GM12875 (cell line): ENCODE measurements at regions not wholly inside any gene's neighbourhood (a gene's known extent, or its start where the extent isn't known, plus 50 kb on each side); places are given as distances from the start of the nearest gene placed in this dataset.

Experiments used
- H3K4me3 ChIP-seq: one replicate; pipeline ENCODE4 v1.5.1; 2011; ENCODE audit warnings: low read depth, low read length, control low read depth
- CTCF ChIP-seq: IDR thresholded peaks from 2 replicates; pipeline ENCODE4 v1.5.1; 2011; ENCODE audit warnings: low read depth, mild to moderate bottlenecking, control low read depth, inconsistent platforms, low read length, moderate library complexity, borderline replicate concordance; ENCODE audit not compliant: insufficient read depth

DNA sequence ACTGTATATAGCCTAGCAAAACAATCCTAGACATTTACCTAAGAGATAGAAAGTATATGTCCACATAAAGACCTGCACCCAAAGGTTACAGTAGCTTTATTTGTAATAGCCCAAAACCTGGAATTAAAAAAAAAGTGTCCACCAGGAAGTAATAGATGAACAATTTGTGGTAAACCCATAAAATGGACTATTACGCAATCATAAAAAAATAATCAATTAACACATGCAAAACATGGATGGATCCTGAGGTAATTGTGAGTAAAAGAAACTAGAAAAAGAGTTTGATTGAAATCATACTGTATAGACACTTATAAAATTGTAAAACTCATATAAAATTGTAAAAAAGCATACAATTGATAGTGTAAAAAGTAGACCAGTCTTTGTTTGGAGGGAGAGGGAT, 673.0 kb upstream of the ZNF804A start:
- TF ChIP-seq CTCF, result no peak
- no peak overlapping the region for H3K4me3 ChIP-seq

GRCh38 chr2:183926433-183926832, 671.9 kb upstream of the ZNF804A start:
- no peak overlapping the region for H3K4me3 ChIP-seq
- TF ChIP-seq CTCF, result no peak

GRCh38 chr2:183927406-183928325, 670.7 kb upstream of the ZNF804A start:
- TF ChIP-seq CTCF, result no peak
- H3K4me3 ChIP-seq, result no peak overlapping the region

DNA sequence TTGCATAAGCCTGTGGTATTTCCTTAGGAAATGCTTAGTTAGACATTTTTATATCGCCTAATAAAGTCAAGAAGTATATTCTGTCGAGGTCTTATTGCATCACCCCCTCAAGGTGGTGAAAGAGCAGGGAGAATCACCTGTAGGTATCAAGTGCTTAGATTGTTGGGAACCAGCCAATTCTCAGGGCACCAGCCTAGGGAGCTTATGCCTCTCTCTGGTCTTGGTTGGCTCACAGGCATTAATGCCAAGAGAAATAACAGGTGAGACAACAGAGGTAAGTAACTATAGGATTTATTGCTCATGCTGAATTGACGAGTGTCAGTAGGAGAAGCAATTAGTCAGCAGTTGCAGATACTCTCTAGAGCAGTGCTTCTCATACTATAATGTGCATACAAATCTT, 663.3 kb upstream of the ZNF804A start:
- no peak for TF ChIP-seq CTCF
- H3K4me3 ChIP-seq, result no peak overlapping the region

GRCh38 chr2:183937220-183937619, 661.1 kb upstream of the ZNF804A start:
- H3K4me3 ChIP-seq, result no peak overlapping the region
- no peak for TF ChIP-seq CTCF

GRCh38 chr2:183946193-183946592, 652.1 kb upstream of the ZNF804A start:
- no peak for TF ChIP-seq CTCF
- H3K4me3 ChIP-seq, result no peak overlapping the region

DNA sequence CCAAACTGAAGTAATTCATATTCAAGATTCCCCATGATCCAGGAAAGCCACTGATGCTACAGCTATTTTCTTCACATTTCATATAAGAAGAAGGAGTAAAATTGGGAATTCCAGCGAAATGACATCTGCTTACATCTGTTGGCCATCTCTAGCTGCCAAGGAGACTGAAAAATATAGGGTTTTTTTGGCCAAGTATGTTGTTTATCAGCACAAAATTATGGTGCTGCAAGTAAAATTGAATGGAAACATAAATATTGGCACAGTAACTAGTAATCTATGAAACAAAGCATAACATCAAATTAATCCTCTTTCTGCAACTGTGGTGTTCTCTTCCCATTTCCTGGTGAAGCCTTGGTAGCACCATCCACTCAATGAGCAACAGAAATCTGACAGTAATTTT, 649.5 kb upstream of the ZNF804A start:
- no peak overlapping the region for H3K4me3 ChIP-seq
- TF ChIP-seq CTCF, result no peak
